ENCODE measurements at regions not wholly inside any gene's neighbourhood (a gene's known extent, or its start where the extent isn't known, plus 50 kb on each side); places are given as distances from the start of the nearest gene placed in this dataset.

GRCh38 chr10:8615118-8615517 is 560.6 kb downstream of the GATA3 start:
- TF ChIP-seq CTCF (conservative IDR thresholded peaks at IDR 0.05): no peak
- TF ChIP-seq EZH2 (IDR thresholded peaks at IDR 0.05; ENCODE audit: low read depth): no peak
